Endothelial cell (in vitro differentiated cells): ENCODE measurements at regions not wholly inside any gene's neighbourhood (a gene's known extent, or its start where the extent isn't known, plus 50 kb on each side); places are given as distances from the start of the nearest gene placed in this dataset.
A peak's percentile ranks its signal among the peaks of the same experiment; 100 is the strongest.

Source experiments
- DNase-seq: peaks from one replicate; pipeline ENCODE4 v3.0.0; 2021; ENCODE audit warnings: low spot score
- H3K27ac Mint-ChIP-seq: one replicate; pipeline ENCODE4 v1.8.0; 2021; ENCODE audit warnings: mixed read lengths, inconsistent platforms; ENCODE audit not compliant: unreplicated experiment
- H3K27me3 Mint-ChIP-seq: one replicate; pipeline ENCODE4 v1.8.0; 2021; ENCODE audit warnings: mild to moderate bottlenecking, moderate library complexity, mixed read lengths, inconsistent platforms; ENCODE audit not compliant: unreplicated experiment
- H3K36me3 Mint-ChIP-seq: one replicate; pipeline ENCODE4 v1.8.0; 2021; ENCODE audit warnings: mild to moderate bottlenecking, low read depth, mixed read lengths, inconsistent platforms; ENCODE audit not compliant: unreplicated experiment
- H3K4me1 Mint-ChIP-seq: one replicate; pipeline ENCODE4 v1.8.0; 2021; ENCODE audit warnings: mild to moderate bottlenecking, mixed read lengths, inconsistent platforms; ENCODE audit not compliant: unreplicated experiment
- H3K4me3 Mint-ChIP-seq: one replicate; pipeline ENCODE4 v1.8.0; 2021; ENCODE audit warnings: mild to moderate bottlenecking, mixed read lengths, inconsistent platforms; ENCODE audit not compliant: unreplicated experiment
- H3K9me3 Mint-ChIP-seq: one replicate; pipeline ENCODE4 v1.8.0; 2021; ENCODE audit warnings: mixed read lengths, inconsistent platforms; ENCODE audit not compliant: unreplicated experiment
- TF ChIP-seq, protein P1 (sequence below): fragments of 200-600 bp; sonication (generic); IDR thresholded peaks from one replicate; pipeline ENCODE4 v1.5.0; 2021; ENCODE audit warnings: antibody characterized with exemption; ENCODE audit not compliant: unreplicated experiment

- H3K4me3 Mint-ChIP-seq: no peak overlapping the region
- H3K9me3 Mint-ChIP-seq: no peaks in the 10 kb centered on the region
- H3K27me3 Mint-ChIP-seq: peaks cover 9% of the 10 kb centered on the region
- no peak for DNase-seq
- TF ChIP-seq, protein P1, sequence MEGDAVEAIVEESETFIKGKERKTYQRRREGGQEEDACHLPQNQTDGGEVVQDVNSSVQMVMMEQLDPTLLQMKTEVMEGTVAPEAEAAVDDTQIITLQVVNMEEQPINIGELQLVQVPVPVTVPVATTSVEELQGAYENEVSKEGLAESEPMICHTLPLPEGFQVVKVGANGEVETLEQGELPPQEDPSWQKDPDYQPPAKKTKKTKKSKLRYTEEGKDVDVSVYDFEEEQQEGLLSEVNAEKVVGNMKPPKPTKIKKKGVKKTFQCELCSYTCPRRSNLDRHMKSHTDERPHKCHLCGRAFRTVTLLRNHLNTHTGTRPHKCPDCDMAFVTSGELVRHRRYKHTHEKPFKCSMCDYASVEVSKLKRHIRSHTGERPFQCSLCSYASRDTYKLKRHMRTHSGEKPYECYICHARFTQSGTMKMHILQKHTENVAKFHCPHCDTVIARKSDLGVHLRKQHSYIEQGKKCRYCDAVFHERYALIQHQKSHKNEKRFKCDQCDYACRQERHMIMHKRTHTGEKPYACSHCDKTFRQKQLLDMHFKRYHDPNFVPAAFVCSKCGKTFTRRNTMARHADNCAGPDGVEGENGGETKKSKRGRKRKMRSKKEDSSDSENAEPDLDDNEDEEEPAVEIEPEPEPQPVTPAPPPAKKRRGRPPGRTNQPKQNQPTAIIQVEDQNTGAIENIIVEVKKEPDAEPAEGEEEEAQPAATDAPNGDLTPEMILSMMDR: no peak
- H3K4me1 Mint-ChIP-seq: peaks cover 41% of the 10 kb centered on the region
- peaks cover 11% of the 10 kb centered on the region for H3K36me3 Mint-ChIP-seq
- H3K27ac Mint-ChIP-seq: no peak overlapping the region
Measured at GRCh38 chr2:15706424-15706823, 114.8 kb downstream of the DDX1 start.

- Mint-ChIP-seq H3K27ac (no peak overlapping the region), H3K9me3 (no peaks in the 10 kb centered on the region), H3K36me3 (peaks cover 11% of the 10 kb centered on the region), H3K4me1 (peaks cover 41% of the 10 kb centered on the region), H3K4me3 (no peak overlapping the region), H3K27me3 (peaks cover 8% of the 10 kb centered on the region)
- DNase-seq: no peak
- TF ChIP-seq, protein P1: no peak
Measured at GRCh38 chr2:15706986-15707632, 115.4 kb downstream of the DDX1 start.

DNA sequence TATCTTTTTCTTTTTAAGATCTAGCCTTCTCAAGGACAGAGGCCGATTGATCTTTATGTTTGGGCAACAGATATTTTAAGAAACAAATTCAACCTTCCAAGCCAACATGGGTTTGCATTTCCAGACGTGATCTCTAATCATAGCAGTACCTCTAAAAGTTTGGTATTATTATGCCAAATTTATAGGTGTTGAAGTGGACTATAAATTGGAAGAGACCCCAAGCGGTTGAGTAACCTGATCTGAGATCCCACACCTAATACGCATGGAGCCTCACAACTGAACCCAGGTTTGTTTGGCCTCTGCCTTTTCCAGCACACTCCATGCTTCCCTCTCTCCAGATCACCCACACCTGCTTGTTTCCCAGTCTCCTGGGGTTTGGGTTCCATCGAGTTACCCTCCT, 116.5 kb downstream of the DDX1 start:
- Mint-ChIP-seq H3K4me1 (peaks cover 41% of the 10 kb centered on the region), H3K27me3 (peaks cover 8% of the 10 kb centered on the region), H3K9me3 (no peaks in the 10 kb centered on the region), H3K27ac (no peak overlapping the region), H3K36me3 (peaks cover 11% of the 10 kb centered on the region), H3K4me3 (no peak overlapping the region)
- TF ChIP-seq, protein P1: no peak
- no peak for DNase-seq

DNA sequence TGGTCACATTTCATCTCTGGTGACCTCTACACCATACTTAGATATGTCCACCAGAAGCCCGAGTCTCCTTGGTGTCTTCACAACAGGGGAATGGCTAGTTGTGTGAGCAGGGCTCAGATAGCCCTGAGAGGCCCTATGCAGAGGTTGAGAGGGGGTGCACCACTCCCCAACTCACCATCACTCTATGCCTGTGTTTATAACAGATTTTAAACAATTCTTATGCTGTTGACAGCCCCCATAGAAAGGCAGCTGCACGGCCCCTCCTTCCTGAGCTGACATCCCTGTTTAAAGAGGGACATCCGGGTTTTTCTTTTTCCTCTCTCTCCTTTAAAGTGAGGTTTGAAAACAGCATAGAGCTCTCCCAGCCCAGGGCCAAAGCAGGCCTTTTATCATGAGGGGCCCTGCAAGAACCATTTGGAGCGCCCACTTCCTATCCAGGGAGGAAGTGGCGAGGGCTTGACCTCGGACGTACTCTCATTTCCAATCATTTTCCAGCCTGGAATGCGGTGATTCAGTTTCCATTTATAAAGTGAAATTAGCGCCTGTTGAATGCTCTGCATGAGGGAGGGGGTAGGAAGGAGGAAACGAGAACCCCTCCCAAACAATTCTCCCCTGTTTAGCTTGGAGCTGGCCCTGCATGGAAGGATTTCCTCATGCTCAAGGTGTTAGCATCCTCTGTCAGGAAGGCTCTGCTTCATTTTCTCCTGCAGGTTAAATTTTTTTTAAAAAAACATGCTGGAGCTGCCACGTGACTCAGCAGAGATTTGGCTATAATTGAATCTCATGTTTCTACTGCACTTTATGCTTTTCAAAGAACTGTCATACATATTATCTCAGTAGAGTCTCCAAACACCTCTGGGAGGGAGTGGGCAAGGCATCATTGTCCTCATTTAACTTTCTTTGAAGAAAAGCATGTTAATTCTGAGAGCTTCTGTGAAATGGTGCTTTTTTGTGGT, 117.5 kb downstream of the DDX1 start:
- Mint-ChIP-seq H3K27ac (no peak overlapping the region), H3K36me3 (peaks cover 11% of the 10 kb centered on the region), H3K4me3 (no peak overlapping the region), H3K4me1 (peaks cover 37% of the 10 kb centered on the region), H3K27me3 (peaks cover 8% of the 10 kb centered on the region), H3K9me3 (no peaks in the 10 kb centered on the region)
- DNase-seq: peak; percentile 26
- TF ChIP-seq, protein P1: no peak
